ENCODE measurements at regions not wholly inside any gene's neighbourhood (a gene's known extent, or its start where the extent isn't known, plus 50 kb on each side); places are given as distances from the start of the nearest gene placed in this dataset.

DNA sequence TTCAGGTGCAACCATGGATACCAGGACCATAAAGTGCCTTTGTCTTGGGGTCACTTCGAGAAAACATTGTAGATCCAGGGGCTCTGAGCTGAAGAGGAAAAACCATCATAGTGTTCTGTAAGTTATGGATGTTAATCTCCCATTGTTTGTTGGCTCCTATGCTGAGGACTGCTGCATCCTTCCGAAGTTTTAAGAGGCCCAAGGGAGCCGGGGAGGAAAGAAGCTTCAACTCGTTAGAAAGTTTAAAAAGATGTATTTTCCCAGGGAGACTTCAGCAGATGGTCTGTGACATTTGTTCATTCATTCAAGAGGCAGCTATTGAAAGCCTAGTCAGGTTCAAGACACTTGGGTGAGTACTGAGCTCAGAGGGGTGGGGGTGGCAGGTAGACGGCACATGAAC is 378.8 kb upstream of the TBX3 start:
- DNase-seq: no peak

DNA sequence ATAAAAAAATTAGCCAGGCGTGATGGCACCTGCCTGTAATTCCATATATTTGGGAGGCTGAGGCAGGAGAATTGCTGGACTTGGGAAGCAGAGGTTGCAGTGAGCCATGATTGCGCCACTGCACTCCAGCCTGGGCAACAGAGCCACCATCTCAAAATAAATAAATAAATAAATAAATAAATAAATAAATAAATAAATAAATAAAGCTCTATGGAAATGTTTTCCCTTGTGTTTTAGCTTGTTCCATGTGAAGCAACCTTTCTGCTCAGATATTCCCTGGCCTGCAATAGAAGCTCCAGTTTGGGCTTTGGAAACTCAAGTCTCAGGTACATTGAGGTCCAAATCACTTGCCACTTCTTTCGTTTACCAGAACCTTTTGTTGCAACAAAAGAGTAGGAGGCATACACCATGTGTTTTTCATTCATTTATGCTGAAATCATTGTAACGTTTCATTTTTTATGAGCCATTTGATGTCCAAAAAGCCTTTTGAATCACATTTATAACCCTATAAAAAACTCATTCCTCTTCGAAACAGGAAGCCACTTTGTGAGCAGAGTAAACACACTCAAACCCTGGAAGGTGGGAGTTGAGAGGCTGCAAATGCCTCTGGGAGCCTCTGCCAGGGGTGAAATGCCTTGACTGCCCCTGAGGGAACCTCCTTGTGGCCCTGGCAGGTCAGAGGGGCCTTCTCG is 376.6 kb upstream of the TBX3 start:
- no peak for DNase-seq

DNA sequence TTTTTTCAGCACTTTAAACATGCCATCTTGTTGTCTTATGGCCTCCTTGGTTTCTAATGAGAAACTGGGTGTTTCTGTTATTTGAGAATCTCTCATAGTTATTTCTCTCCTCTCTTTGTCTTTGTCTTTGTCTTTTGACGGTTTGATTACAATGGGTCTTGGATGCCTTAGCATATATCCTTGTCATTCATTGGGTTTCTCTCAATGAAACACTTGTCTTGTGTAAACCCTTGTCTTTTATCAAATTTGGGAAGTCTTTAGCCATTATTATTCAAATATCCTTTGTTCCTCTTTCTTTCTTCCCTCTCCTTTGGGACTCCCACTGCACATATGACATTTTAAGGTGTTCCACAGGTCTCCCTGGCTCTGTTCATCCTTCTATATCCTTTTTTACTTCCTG is 373.5 kb upstream of the TBX3 start:
- no peak for DNase-seq

DNA sequence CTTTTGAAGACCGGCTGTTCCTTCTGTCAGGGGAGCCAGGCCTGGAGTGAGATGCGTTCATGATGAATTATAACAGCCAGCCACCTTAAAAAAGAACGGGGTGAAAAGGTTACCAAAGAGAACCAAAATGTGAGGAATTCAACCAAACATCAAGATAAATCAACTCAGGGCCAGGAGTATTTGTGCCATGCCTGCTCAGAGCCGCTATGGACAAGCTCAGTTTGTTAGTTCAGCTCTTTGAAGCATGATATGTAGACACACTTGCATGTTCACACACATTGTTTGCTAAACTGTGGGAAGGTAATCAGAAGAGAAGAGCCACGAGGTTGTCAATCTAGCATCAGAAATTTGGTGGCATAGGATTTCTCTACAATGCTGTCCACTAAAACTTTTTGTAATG is 367.4 kb upstream of the TBX3 start:
- DNase-seq: no peak

DNA sequence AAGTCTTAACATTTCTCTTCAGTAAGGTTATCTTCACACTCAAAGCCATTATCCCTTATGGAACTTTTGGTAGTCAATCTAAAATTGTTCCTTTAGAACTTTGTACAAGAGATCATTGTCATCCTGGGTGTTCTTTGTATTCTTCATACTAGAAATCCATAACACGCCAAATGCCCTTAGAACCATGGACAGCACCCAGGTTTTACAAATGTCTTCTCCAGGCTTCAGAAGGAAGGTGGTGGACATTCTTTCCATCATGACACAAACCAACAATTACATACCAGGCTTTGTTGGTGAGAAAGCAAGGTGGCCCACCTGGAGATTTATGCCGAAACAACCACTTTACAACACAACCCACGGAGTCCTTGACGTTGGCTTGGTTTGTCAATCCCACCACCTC is 365.6 kb upstream of the TBX3 start:
- no peak for DNase-seq

DNA sequence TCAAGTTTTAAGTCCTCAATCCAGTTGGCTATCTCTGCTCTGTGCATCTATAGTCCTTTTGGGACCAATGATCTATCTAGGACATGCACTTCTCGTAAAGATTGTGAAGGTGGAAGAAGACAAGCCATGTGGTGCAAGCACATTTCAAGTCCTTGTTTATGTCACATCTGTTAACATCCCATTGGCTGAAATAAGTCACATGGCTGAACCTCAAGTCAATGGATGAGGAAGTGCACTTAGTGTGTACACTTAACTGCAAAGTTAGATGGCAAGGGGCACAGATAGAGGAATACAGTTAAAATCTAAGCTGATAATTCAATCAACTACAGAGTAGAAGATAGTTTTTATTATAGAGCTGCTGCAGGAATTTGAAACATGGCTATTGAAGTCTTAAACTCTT is 362.8 kb upstream of the TBX3 start:
- DNase-seq: no peak

DNA sequence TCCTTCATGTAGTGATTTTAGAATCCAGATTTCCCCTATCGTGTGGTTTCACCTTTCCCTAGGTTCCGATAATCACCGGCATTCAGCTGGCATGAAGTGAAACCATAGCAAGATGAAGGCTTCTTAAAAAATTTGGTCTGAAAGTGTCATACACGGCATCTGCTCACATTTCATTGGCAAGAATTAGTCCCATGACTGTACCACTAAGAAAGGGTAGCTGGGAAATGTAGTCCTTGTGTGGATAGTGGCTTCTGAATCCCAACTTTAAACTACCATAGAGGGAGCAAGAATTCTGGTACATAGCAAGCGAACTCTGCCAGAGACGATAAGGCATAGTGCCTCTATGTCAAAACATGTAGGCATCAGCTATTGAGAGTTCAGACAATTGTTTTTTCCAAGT is 360.1 kb upstream of the TBX3 start:
- DNase-seq: no peak

DNA sequence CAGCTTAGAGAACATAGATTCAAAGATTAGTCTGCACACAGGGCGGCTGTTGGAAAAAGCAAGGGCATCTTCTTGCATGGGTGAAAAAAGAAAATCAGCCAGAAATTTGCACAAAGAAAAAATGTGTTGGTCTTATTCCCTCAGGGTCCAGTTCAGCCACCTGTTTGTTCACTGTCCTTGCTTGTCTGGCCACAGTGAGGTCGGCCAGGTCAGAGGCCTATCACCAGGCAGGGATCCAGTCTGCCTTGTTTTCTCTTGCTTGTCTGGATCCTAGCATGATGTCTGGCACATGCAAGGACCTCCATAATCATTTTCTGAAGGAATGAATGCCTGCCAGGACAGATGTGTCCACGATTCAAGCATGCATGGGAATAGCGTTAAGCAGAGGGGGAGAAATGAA is 359.1 kb upstream of the TBX3 start:
- no peak for DNase-seq

DNA sequence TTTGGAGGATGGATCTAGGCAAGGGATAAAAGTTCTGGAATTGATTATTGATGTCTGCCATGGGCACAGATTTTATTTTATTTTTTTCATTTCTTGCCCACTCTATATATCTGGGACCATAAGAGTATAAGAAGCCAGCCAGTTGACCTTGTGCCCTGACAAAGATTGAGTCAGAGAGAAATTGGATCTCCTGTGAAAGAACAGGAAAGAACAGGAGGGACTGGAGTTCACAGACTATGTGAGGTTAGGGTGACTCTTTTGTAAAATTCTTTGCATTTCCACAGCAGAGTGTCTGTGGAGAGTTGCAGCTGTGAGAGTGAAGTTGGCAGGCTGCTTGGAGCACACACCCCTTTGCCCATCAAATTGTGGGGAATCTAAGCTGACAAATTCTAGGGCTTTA is 358.4 kb upstream of the TBX3 start:
- no peak for DNase-seq

DNA sequence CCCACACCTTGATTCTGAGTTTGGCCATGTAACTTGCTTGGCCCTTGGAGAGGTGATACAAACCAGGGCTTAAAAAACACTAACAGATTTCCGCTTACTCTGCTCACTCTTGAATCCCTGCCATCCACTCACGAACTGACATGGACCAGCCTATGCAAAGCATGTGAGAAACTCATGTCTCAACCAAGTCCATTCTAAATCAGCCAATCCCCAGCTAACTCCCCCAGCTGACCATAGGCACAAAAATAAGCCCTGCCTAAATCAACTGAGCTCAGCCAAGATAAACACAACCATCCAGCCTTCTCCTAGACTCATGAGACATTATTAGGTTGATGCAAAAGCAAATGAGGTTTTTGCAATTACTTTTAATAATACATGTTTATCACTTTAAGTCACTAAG is 353.9 kb upstream of the TBX3 start:
- DNase-seq: no peak

DNA sequence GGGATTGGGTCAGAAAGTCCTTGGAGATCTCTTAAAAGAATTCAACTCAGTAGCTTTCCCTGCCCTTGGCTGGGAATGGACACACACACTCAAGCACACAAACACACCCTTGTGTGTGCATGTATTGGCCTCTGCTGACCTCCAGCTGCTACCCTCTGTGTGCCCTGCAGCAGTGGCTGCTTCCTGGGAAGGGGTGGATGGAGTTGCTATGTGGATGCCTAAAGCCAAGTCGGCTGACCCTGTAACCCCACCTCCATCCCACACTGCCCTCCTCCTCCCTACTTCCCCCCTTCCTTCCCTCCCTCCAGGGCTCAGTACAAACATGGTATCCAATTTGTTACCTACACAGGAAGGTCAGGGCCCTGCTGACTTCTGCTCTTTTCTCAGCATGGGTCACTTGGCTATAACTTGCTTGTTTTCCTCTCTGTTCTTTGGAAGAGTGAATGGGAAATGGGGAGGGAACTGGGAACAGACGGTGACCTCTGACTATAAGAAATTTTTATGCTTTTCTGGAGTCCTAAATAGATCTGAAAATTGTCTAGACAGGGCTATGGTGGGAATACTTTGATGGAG is 351.6 kb upstream of the TBX3 start:
- DNase-seq: no peak

DNA sequence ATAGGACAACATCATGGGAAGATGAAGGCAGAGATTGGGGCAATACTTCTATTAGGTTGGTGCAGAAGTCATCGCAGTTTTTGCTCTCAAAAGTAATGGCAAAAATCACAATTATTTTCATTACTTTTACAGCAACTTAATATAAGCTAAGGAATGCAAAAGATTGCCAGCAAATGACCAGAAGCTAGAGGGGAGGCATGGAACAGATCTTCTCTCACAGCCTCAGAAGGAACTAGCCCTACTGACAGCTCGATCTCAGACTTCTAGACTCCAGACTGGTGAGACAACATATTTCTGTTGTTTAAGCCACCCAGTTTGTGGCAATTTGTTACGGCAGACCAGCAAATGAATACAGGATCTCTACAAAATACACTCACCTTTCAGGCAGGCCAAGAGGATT is 348.5 kb upstream of the TBX3 start:
- DNase-seq: no peak

DNA sequence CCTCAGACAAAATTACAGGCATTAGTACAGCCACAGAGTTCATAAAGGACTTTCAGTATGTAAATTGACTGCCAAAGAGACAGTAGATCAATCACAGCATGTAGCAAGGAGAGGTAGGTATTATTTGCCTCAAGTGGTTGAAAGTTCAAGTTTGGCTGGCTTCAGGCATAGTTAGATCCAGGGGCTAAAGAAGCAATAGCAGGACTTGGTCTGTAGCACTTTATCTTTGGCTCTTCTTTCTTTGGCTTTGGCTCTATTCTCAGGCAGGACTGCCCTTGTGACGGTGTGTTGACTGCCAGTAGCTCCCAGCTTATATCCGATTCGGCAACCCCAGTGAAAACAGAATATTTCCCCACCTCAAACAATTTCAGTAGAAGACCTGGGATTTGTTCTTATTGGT is 346.0 kb upstream of the TBX3 start:
- no peak for DNase-seq

DNA sequence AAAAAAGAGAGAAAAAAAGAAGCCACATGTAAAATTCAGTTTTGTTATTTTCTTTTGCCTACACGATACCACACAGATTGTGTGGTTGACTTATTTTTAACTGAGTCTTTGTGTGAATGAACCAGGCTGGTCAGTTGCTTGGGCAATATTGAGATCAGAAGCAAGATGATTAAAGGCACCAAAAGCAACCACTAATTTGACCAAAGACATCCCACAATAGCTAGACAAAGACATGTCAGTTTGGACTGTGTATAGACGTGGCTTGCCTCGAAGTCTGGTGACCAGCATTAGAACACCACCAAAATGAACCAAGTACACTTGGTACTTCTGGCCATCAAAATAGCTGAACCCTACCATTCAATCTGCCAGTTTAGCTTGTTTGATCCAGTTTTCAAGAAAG is 340.6 kb upstream of the TBX3 start:
- no peak for DNase-seq

DNA sequence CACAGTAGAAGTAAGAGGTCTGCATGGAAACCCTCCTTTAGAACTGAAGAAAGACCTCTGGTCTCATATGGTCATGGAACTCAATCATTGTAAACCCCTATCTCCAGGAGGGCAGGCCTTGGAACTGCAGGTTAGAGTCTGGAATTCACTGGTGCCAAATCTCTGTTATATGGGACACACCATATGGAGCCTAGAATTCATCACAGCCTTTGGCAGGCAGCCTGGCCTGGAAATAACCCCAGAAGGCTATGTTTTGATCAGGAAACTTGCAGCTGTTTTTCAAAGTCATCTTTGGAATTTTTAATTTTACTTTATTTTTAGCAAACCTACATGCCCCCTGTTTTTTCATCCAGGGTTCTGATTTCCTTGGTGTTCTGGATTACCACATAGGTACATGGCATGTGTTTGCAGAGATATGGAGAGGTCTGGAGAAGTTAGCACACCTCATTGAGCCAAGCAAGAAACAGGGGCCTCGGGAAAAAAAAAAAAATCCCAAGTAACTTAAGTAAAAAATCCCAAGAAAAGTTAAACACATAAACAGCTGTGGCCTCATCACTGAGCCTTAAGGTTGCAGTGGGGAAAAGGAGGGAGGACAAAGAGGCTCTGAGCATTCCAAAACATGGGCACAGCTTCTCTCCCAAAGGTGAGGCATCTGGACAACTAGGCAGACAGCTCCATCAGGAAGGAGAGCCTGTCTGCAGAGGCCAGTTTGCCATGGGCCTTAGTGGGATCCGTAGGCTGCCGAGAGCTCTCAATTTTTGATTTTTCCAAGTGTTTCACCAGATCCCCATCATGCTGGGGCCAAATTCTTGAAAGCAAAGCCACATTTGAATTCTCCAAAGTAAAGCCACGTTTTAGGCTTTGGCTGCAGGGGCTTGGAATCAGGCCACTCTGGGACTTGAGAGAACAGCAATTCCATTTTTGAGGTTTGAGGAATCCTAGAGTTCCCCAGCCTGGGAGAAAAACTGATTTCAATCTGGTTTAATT is 339.6 kb upstream of the TBX3 start:
- peak; percentile 60 for DNase-seq

DNA sequence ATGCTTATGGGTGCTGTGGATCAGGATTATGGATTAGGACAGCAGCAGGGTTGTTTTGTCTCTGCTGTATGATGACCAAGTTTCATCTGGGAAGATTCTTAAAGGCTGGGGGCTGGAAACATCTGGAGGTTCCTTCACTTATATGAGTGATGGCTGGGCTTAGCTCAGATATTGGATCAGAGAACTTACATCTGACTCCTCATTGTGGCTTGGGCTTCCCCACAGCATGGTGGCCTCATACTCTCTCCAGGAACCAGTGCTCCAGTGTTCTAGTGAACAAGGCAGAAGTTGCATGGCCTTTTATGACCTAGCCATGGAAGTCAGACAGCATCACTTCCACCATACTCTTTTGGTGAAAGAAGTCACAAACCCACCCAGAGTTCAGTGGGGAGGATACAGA is 336.1 kb upstream of the TBX3 start:
- no peak for DNase-seq

DNA sequence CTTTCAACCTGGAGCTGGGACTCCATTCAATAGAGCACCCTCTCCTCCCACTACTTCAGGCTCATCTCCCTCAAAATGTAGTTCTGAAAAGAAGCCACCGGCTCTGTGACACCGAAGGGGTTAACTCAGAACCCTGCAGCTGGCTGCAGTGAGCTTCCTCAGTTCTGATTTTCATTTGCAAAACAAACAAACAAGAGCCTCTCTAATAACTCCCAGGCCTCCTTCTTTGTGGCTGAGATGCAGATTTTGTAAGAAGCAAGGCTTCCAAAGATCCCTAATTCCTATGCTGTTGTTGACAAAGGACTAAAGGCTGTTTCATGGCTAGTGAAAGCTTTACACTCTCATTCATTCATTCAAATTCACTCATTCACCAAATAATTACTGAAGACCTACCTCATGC is 333.4 kb upstream of the TBX3 start:
- DNase-seq: peak; percentile 72

DNA sequence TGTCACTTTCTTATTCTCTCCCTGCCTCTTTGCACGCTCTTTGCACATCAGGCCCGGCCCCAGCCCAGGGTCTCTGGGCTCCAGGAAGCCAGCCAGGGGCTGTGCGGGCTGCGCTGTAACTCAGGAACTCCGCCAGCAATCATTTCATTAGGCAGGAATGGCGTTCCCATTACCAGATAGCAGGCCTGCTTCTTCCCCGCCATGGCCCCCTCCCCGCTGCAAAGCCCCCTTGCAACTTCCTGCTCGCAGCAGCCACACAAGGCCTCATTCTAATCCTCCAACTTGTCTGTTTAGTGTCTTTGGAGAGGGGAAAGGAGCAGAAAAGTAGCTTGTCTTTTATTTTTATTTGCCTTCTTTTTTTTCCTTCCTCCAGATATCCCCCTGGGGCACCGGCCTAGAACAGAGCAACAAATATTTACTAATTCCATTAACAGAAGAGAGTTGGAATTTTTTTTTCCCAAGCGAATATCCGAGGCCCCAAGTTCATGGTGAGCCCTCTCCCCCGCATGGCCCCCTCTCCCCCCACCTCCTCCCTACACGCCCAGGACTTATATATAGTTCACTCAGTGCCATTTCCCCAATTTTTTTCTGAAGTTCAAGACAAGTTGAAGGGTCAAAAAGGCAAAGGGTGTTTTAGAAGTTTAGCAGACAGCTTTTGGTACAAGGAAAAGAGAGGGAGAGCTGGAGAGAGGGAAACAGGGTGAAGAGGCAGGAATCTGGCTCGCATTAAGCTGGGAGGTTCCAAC is 329.4 kb upstream of the TBX3 start:
- peak; percentile 85 for DNase-seq

DNA sequence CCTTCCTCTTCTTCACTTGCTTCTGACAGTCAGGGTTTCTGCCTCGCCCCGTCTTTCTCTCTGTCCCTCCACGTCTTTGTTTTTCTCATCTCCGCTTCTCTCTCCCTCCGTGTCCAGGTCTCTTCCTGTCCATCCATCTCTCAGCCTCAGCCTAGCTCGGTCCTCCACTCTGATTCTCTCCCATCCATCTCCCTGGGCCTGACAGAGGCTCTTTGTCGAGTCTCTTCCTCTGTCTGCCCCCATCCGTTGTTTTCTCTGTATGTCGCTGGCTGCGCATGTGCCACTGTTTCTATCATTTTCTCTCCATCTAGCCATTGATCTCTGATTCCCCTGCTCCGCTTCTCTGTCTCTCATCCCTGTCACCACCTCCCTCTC is 328.9 kb upstream of the TBX3 start:
- no peak for DNase-seq

DNA sequence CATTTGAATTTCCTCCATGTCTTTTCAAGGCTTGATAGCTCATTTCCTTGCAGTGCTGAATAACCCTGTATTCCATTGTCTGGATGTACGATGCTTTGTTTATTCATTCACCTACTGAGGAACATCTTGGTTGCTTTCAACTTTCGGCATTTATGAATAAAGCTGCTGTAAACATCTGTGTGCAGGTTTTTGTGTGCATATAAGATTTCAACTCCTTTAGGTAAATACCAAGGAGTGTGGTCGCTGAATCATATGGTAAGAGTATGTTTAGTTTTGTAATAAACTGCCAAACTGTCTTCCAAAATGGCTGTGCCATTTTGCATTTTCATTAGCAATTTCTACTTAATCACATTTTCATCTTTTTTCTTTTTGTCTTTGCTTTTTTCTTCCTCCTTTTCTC is 327.7 kb upstream of the TBX3 start:
- no peak for DNase-seq

DNA sequence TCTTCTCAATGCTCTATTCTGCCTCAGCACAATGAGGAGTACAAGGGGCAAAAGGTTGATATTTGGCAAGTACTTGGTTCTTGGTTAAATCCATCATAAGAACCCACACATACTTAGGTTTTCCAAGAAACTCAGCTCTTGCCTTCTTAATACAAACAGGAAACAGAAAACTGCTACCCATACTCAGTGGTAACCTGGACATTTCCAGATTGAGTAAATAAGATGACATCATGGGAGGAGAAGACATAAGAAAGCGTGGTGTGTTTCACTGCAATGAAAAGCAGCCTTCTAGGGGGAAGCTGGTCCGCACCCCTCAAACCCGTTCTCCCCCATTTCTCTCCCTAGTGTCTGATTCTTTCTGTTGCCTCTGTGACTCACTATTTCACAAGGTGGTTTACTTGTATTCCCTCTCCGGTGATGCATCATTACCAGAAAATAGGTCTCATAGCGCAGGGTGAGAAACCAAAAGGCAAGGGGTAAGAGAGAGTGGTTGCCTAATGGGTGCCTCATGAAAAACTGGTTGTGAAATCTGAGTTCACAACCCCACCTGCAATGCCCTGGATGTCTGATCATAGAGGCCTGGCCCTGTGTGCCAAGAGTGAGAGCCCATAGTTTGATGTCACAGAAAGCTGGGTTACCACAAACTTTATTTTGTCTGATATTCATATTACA is 326.5 kb upstream of the TBX3 start:
- DNase-seq: no peak

DNA sequence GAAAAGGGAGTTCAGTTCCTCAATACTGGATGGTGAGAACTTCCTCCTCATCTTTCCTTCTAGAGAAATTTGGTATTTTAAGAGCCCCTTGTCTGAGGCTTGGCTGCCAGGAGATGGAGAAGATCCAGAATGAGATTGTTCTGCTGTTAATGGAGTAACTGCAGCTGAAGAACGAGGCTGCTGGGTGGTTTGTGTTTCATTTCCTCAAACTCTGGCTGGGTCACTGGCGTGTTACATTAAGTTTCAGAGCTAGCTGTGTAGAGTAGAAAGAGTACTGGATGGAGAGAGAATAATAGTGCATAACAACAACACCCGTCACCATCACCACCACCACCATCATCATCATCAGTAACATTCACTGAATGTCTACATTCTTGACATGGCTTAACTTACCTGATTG is 325.0 kb upstream of the TBX3 start:
- no peak for DNase-seq

Data from skin of body (tissue), 1 donor.